Nephron progenitor cell (in vitro differentiated cells): ENCODE measurements at regions not wholly inside any gene's neighbourhood (a gene's known extent, or its start where the extent isn't known, plus 50 kb on each side); places are given as distances from the start of the nearest gene placed in this dataset.
"Not testable (repeated sequence)": the region's sequence is repeated elsewhere in the genome, so short reads cannot be mapped to it uniquely, and the experiment has no call there.

Source experiments
- DNase-seq: peaks from one replicate; pipeline ENCODE4 v3.0.0; 2021
- H3K27ac Mint-ChIP-seq: 2 replicates; pipeline ENCODE4 v1.8.0; 2021; ENCODE audit warnings: mild to moderate bottlenecking, moderate library complexity, mixed read lengths
- H3K27me3 Mint-ChIP-seq: 2 replicates; pipeline ENCODE4 v1.8.0; 2021; ENCODE audit warnings: mild to moderate bottlenecking, low read depth, mixed read lengths; ENCODE audit not compliant: poor library complexity
- H3K36me3 Mint-ChIP-seq: 2 replicates; pipeline ENCODE4 v1.8.0; 2021; ENCODE audit warnings: low read depth, mixed read lengths
- H3K4me1 Mint-ChIP-seq: 2 replicates; pipeline ENCODE4 v1.8.0; 2021; ENCODE audit warnings: mixed read lengths
- H3K4me3 Mint-ChIP-seq: 2 replicates; pipeline ENCODE4 v1.8.0; 2021; ENCODE audit warnings: mild to moderate bottlenecking, moderate library complexity, mixed read lengths
- H3K9me3 Mint-ChIP-seq: 2 replicates; pipeline ENCODE4 v1.8.0; 2021; ENCODE audit warnings: mild to moderate bottlenecking, moderate library complexity, mixed read lengths
- CTCF ChIP-seq: fragments of 200-600 bp; sonication (generic); IDR thresholded peaks from 2 replicates; pipeline ENCODE4 v1.5.0; 2021; ENCODE audit warnings: antibody characterized with exemption

- no peak for DNase-seq
- no peaks in the 10 kb centered on the region for H3K4me1 Mint-ChIP-seq
- H3K4me3 Mint-ChIP-seq: no peak overlapping the region
- H3K36me3 Mint-ChIP-seq: no peaks in the 10 kb centered on the region
- no peak overlapping the region for H3K27ac Mint-ChIP-seq
- TF ChIP-seq CTCF: no peak
- peaks cover 3% of the 10 kb centered on the region for H3K9me3 Mint-ChIP-seq
- no peaks in the 10 kb centered on the region for H3K27me3 Mint-ChIP-seq
Observed at GRCh38 chr2:83967854-83968253, 491.2 kb downstream of the SUCLG1 start.

- H3K9me3 Mint-ChIP-seq, H3K4me1 Mint-ChIP-seq, H3K27me3 Mint-ChIP-seq, H3K27ac Mint-ChIP-seq, H3K4me3 Mint-ChIP-seq, DNase-seq, H3K36me3 Mint-ChIP-seq: not testable (repeated sequence)
Observed at GRCh38 chr2:83966946-83967345, 492.1 kb downstream of the SUCLG1 start.

- Mint-ChIP-seq H3K4me3 (no peak overlapping the region), H3K27ac (no peak overlapping the region)
Observed at GRCh38 chr2:83961512-83961911, 497.6 kb downstream of the SUCLG1 start.

GRCh38 chr2:83960371-83960770, 498.7 kb downstream of the SUCLG1 start:
- no peaks in the 10 kb centered on the region for H3K4me1 Mint-ChIP-seq
- H3K36me3 Mint-ChIP-seq: no peaks in the 10 kb centered on the region
- H3K9me3 Mint-ChIP-seq: no peaks in the 10 kb centered on the region
- no peak for TF ChIP-seq CTCF
- peak overlapping the region; percentile 45 for H3K27ac Mint-ChIP-seq
- no peak overlapping the region for H3K4me3 Mint-ChIP-seq
- H3K27me3 Mint-ChIP-seq: peaks cover 3% of the 10 kb centered on the region
- no peak for DNase-seq

More at GRCh38 chr2:83961512-83961911, 497.6 kb downstream of the SUCLG1 start:
- no peak for TF ChIP-seq CTCF
- Mint-ChIP-seq H3K36me3 (no peaks in the 10 kb centered on the region), H3K27me3 (peaks cover 3% of the 10 kb centered on the region), H3K4me1 (no peaks in the 10 kb centered on the region), H3K9me3 (no peaks in the 10 kb centered on the region)
- DNase-seq: no peak

GRCh38 chr2:83959266-83959665, 499.8 kb downstream of the SUCLG1 start:
- Mint-ChIP-seq H3K27me3 (peaks cover 3% of the 10 kb centered on the region), H3K36me3 (no peaks in the 10 kb centered on the region), H3K4me1 (no peaks in the 10 kb centered on the region), H3K9me3 (no peaks in the 10 kb centered on the region), H3K4me3 (no peak overlapping the region), H3K27ac (no peak overlapping the region)
- DNase-seq: no peak
- no peak for TF ChIP-seq CTCF

GRCh38 chr2:83956991-83957390, 502.1 kb downstream of the SUCLG1 start:
- Mint-ChIP-seq H3K4me3 (no peak overlapping the region), H3K27ac (no peak overlapping the region), H3K27me3 (peaks cover 3% of the 10 kb centered on the region), H3K4me1 (no peaks in the 10 kb centered on the region), H3K36me3 (no peaks in the 10 kb centered on the region), H3K9me3 (no peaks in the 10 kb centered on the region)
- DNase-seq: no peak
- no peak for TF ChIP-seq CTCF

GRCh38 chr2:83953697-83954096, 505.4 kb downstream of the SUCLG1 start:
- no peak for TF ChIP-seq CTCF
- Mint-ChIP-seq H3K36me3 (no peaks in the 10 kb centered on the region), H3K9me3 (no peaks in the 10 kb centered on the region), H3K27ac (no peak overlapping the region), H3K4me3 (no peak overlapping the region), H3K4me1 (no peaks in the 10 kb centered on the region), H3K27me3 (peaks cover 3% of the 10 kb centered on the region)
- DNase-seq: no peak
